Gastrocnemius medialis (tissue), 4 donors: ENCODE measurements at regions not wholly inside any gene's neighbourhood (a gene's known extent, or its start where the extent isn't known, plus 50 kb on each side); places are given as distances from the start of the nearest gene placed in this dataset.

Experiments
- ATAC-seq, 2 donors: fragments of 150-250 bp; one replicate each; pipeline ENCODE4 v1.9.1; 2016
- DNase-seq, 2 donors: peaks; one replicate each; pipeline ENCODE4 v3.0.0-alpha.2; 2019
- H3K27ac ChIP-seq, 4 donors: fragments of 200-600 bp; sonication (generic); 1 replicate in 1 of 4; 2 replicates in 3 of 4; pipeline ENCODE4 v1.5.1; 2016 to 2018; ENCODE audit warnings: mild to moderate bottlenecking in 2 of 4, moderate library complexity in 1 of 4
- H3K27me3 ChIP-seq, 3 donors: fragments of 200-600 bp; sonication (generic) in 2 of 3; 1 replicate in 1 of 3; 2 replicates in 2 of 3; pipeline versions ENCODE4 v1.5.1 to v1.6.0; 2016 to 2019; ENCODE audit warnings: mild to moderate bottlenecking in 1 of 3, moderate library complexity in 1 of 3
- H3K36me3 ChIP-seq, 2 donors: fragments of 200-600 bp; sonication (generic) in 1 of 2; one replicate each; pipeline ENCODE4 v1.5.1; 2017 to 2018
- H3K4me1 ChIP-seq, 2 donors: fragments of 200-600 bp; sonication (generic) in 1 of 2; one replicate each; pipeline ENCODE4 v1.5.1; 2016 to 2017; ENCODE audit warnings: mild to moderate bottlenecking in 2 of 2
- H3K4me3 ChIP-seq, 4 donors: fragments of 200-600 bp; sonication (generic) in 3 of 4; 1 replicate in 1 of 4; 2 replicates in 3 of 4; pipeline ENCODE4 v1.5.1; 2016 to 2019; ENCODE audit warnings: mild to moderate bottlenecking in 2 of 4
- H3K9me3 ChIP-seq, 3 donors: fragments of 200-600 bp; sonication (generic) in 2 of 3; 1 replicate in 1 of 3; 2 replicates in 2 of 3; pipeline ENCODE4 v1.5.1; 2016 to 2019
- CTCF ChIP-seq, 5 experiments: fragments of 450-650 bp in 3 of 5; fragments of 200-600 bp in 2 of 5; sonication (generic) in 2 of 5; IDR thresholded peaks in 4 of 5; conservative IDR thresholded peaks in 1 of 5; 1 replicate in 4 of 5; 2 replicates in 1 of 5; pipeline ENCODE4 v1.5.1; 2016 to 2019; ENCODE audit warnings: antibody characterized with exemption in 5 of 5, mild to moderate bottlenecking in 3 of 5, moderate library complexity in 3 of 5
- POLR2A ChIP-seq, 2 donors: fragments of 450-650 bp; IDR thresholded peaks; one replicate each; pipeline ENCODE4 v1.6.1; 2017; ENCODE audit warnings: antibody characterized with exemption in 2 of 2, mild to moderate bottlenecking in 2 of 2, moderate library complexity in 2 of 2
- in situ Hi-C, 4 donors: fragments of 200-750 bp; cut with MboI; loops; one replicate each; pipeline versions ENCODE4 v1.15.0 to v1.8.0; 2017; ENCODE audit warnings: low sequenced_read_pairs in 4 of 4
- intact Hi-C: fragments of 100-400 bp; cut with DNase I; formaldehyde crosslinking; loops from one replicate; pipeline ENCODE4 v1.15.1; 2023; ENCODE audit warnings: low total_unique reads

GRCh38 chr10:106114656-106115186 lies 1049.8 kb downstream of the SORCS1 start:
- no peak for TF ChIP-seq POLR2A (IDR thresholded peaks at IDR 0.05)
- TF ChIP-seq CTCF (IDR thresholded peaks at IDR 0.05 in 4 of 5, conservative IDR thresholded peaks at IDR 0.05 in 1 of 5) = no peak

GRCh38 chr10:106111246-106111645 lies 1053.3 kb downstream of the SORCS1 start:
- H3K9me3 ChIP-seq = no peaks in the 10 kb centered on the region
- H3K4me3 ChIP-seq = no peak overlapping the region
- H3K4me1 ChIP-seq = no peaks in the 10 kb centered on the region
- no peak for TF ChIP-seq CTCF (IDR thresholded peaks at IDR 0.05 in 4 of 5, conservative IDR thresholded peaks at IDR 0.05 in 1 of 5)
- TF ChIP-seq POLR2A (IDR thresholded peaks at IDR 0.05) = no peak
- DNase-seq = no peak
- in situ Hi-C loops = no loop called here
- no peak overlapping the region for H3K27ac ChIP-seq
- intact Hi-C loops = no loop called here
- H3K27me3 ChIP-seq = no peaks in the 10 kb centered on the region
- H3K36me3 ChIP-seq = no peaks in the 10 kb centered on the region
- no peak for ATAC-seq

More at GRCh38 chr10:106114656-106115186, 1049.8 kb downstream of the SORCS1 start:
- Histone ChIP-seq H3K4me1 (no peaks in the 10 kb centered on the region), H3K9me3 (no peaks in the 10 kb centered on the region), H3K27ac (no peak overlapping the region), H3K4me3 (no peak overlapping the region), H3K36me3 (no peaks in the 10 kb centered on the region), H3K27me3 (no peaks in the 10 kb centered on the region)
- DNase-seq (no peak), ATAC-seq (no peak)
- intact Hi-C loops = no loop called here
- in situ Hi-C loops = no loop called here

- Histone ChIP-seq H3K36me3 (no peaks in the 10 kb centered on the region), H3K4me1 (no peaks in the 10 kb centered on the region), H3K4me3 (no peak overlapping the region), H3K27ac (no peak overlapping the region), H3K27me3 (no peaks in the 10 kb centered on the region), H3K9me3 (no peaks in the 10 kb centered on the region)
- intact Hi-C loops = no loop called here
- no peak for DNase-seq
- ATAC-seq = no peak
- in situ Hi-C loops = no loop called here
- TF ChIP-seq CTCF (IDR thresholded peaks at IDR 0.05 in 4 of 5, conservative IDR thresholded peaks at IDR 0.05 in 1 of 5) (no peak), POLR2A (IDR thresholded peaks at IDR 0.05) (no peak)
Observed at GRCh38 chr10:106107706-106108105, 1056.8 kb downstream of the SORCS1 start.

- no peak for DNase-seq
- in situ Hi-C loops = no loop called here
- no peak for TF ChIP-seq POLR2A (IDR thresholded peaks at IDR 0.05)
- no peak for TF ChIP-seq CTCF (IDR thresholded peaks at IDR 0.05 in 4 of 5, conservative IDR thresholded peaks at IDR 0.05 in 1 of 5)
Observed at GRCh38 chr10:106106114-106106513, 1058.4 kb downstream of the SORCS1 start.

GRCh38 chr10:106089855-106090254 lies 1074.7 kb downstream of the SORCS1 start:
- DNase-seq (no peak), ATAC-seq (no peak)
- no peak for TF ChIP-seq POLR2A (IDR thresholded peaks at IDR 0.05)
- TF ChIP-seq CTCF (IDR thresholded peaks at IDR 0.05 in 4 of 5, conservative IDR thresholded peaks at IDR 0.05 in 1 of 5) = no peak
- Histone ChIP-seq H3K4me3 (no peak overlapping the region), H3K4me1 (no peaks in the 10 kb centered on the region), H3K27ac (no peak overlapping the region), H3K27me3 (no peaks in the 10 kb centered on the region), H3K9me3 (no peaks in the 10 kb centered on the region), H3K36me3 (no peaks in the 10 kb centered on the region)
- in situ Hi-C loops (no loop called here), intact Hi-C loops (no loop called here)

More at GRCh38 chr10:106106114-106106513, 1058.4 kb downstream of the SORCS1 start:
- intact Hi-C loops = no loop called here
- no peaks in the 10 kb centered on the region for H3K4me1 ChIP-seq
- no peaks in the 10 kb centered on the region for H3K36me3 ChIP-seq
- no peaks in the 10 kb centered on the region for H3K27me3 ChIP-seq
- ATAC-seq = no peak
- H3K4me3 ChIP-seq = no peak overlapping the region
- no peak overlapping the region for H3K27ac ChIP-seq
- no peaks in the 10 kb centered on the region for H3K9me3 ChIP-seq
